ENCODE measurements at regions not wholly inside any gene's neighbourhood (a gene's known extent, or its start where the extent isn't known, plus 50 kb on each side); places are given as distances from the start of the nearest gene placed in this dataset.

DNA sequence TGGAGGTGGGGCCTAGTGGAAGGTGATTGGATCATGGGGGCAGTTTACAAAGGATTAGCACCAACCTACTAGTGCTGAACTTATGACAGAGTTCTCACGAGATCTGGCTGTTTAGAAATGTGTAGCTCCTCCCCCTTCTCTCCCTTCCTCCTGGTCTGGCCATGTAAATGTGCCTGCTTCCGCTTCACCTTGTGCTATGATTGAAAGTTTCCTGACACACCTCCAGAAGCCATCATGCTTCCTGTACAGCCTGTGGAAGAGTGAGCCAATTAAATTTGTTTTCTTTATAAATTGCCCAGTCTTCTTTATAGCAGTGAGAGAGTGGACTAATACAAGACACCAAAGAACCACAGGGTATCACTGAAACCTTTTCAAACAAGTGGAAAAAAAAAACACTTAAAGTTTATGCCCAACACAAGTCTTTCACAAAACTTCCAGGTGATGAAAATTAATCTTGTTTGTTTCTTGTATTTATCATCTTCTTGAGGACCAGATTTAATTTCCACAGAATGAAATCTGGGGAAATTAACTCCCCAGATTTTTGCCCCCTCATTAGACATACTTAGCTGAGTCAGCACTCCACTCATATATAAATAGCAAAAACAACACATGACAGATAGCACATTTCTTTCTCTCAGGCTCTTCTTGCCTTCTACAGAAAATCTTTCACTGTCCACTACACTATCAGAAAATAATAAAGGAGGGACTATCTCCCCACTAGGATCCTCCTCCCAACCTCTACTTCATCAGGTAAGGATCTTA is 847.2 kb downstream of the TUSC7 start:
- no peak for DNase-seq (ENCODE audit: low read depth in 2 of 2)

DNA sequence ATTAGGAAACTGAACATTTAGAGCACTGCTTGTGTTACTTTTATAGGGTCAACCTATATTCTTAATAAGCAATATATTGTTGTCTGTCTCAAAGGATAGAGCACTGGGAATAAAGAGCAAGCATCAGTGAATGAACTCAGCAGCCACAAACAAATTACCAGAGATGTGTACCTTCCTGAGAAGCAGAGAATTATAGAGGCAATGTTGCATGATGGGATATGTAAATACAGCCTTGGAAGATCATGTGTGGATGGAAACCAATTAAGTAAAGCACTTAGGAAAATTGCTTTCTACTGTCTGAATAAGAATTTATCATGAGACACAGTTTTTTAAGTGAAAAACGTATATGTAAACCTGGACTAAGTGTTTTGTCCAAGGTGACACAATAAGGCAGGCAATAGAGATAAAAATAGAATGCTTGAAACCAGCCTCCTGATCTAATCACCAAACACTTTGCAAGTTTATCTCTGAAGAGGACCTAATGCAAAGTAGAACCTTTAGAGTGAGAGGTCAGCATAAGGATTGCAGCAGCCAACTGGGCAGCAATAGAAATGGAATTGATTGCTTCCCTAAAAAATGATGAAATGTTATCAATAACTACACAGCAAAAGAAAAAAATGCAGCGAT is 848.0 kb downstream of the TUSC7 start:
- DNase-seq (ENCODE audit: low read depth in 2 of 2), result no peak

DNA sequence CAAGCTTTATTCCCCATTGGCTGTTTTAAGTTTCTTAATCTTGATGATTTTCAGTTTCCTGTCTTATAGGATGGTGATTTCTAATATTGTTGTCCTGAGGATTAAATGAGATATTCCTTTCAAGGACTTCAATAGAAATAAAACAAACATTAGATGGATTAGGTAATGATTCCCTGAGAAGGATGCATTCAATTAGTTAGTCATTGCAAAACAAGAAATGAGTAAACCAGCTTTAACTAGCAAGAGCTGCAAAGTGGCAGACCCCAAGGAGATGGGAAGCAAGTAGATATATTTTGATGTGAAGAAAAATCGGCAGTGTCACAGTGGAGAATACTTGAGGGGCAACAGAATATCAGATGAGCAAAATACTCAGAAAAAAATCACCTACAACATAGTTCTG is 849.1 kb downstream of the TUSC7 start:
- no peak for DNase-seq (ENCODE audit: low read depth in 2 of 2)

DNA sequence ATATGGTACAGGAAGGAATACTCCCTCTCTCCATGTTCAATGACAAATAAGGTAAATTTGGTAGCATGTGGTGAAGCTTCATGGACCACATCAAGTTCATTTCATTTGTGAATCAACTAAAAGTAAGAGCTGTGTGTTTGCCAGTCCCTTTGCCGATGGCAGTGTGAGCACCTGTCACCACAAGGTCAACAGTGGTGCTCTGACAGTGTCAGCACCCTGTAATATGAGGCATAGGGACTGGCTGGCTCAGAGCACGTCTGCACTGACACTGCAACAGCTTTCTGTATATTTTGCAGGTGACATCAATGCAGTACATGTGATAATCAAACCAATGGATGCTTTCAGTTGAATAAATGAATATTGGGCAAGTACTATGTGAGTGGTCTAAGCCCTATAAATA is 852.4 kb downstream of the TUSC7 start:
- DNase-seq (ENCODE audit: low read depth in 2 of 2), result no peak

DNA sequence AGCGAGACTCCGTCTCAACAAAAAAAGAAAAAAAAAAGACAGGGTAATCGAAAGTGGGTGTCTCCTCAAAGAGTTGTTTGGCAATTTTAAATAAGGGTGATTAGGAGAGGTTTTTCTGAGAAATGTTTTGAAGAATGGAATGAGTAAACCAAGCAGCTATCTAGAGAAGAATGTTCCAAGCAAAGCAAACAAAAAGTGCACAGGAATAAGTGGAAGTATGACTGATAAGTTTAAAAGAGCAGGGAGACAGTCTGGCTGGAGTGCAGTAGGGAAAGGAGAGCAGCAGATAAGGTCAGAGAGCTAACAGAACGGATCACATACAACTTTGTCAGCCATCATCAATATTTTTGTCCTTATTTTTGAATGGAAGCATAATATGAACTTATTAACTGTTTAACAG is 853.5 kb downstream of the TUSC7 start:
- no peak for DNase-seq (ENCODE audit: low read depth in 2 of 2)

DNA sequence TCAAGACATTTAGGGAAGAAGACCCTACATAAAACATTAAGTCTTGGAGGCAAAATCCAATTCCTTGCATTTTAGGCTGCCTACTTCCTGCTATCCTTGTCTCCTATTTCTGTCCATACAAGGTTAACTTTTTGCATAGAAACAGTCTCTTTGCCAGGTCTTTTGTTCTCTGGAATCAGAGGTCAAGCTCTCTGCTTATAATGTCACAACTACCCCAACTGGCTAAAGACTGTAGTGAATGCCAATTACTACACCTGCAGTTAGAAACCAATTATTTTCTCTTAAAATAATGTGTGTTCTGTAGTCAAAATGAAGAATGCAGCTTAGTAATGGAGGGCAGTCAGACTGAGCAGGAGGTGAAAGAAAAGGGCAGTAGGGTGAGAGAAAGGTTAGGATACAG is 856.2 kb downstream of the TUSC7 start:
- no peak for DNase-seq (ENCODE audit: low read depth in 2 of 2)

DNA sequence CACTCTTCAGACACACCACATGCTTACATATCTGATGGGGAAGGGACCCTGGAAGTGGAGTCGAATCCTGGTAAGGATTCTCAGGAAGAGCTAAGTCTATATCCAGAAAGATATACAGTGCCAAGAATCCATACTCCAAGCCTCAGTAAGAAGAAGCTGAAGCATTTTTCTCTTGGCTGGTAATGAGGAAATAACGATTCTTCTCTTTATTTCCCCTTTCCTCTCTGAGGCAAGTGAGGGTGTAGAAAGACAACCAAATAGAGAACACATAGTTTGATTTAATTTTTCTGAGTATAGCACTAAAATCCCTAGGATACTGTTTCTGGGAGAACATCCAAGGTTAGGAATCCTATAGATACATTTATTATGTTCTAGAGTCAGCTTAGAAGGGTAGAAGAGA is 857.3 kb downstream of the TUSC7 start:
- DNase-seq (ENCODE audit: low read depth in 2 of 2), result no peak

DNA sequence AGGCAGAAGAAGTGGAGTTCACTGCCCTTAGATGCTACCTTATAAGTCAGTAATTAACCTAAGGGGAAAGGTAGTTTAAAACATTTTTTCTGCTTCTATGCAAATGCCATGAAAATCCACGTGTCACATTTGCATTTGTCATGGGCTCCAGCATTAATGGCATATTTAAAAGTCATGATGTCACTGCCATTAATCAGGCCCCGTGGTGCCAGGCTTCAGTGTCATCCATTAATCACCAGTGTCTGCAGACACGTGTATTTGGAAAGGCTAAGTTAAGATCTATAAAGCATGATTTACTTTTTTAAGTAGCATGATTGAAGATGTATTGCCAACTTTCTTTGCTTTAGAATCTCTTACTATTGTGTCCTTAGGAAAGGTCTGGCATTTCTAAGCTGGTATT is 857.8 kb downstream of the TUSC7 start:
- DNase-seq (ENCODE audit: low read depth in 2 of 2), result no peak

DNA sequence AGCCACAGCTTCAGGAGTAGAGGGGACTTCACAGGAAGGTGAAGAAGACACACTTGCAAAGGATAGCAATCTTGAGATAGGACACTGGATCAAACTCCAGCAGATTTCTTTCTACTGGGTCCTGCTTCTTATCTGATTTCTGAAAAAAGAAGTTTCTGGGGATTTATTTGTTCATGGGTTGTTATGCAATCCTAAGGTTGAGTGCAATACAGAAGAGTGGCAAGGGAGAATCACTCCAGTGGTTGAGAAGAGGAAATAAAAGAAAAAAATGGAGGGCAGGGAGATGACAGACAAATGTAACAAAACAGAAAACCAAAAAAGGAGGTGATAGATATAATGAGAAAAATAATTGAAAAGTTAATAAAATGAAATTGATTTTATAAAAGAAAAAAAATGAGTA is 858.3 kb downstream of the TUSC7 start:
- DNase-seq (ENCODE audit: low read depth in 2 of 2), result no peak

DNA sequence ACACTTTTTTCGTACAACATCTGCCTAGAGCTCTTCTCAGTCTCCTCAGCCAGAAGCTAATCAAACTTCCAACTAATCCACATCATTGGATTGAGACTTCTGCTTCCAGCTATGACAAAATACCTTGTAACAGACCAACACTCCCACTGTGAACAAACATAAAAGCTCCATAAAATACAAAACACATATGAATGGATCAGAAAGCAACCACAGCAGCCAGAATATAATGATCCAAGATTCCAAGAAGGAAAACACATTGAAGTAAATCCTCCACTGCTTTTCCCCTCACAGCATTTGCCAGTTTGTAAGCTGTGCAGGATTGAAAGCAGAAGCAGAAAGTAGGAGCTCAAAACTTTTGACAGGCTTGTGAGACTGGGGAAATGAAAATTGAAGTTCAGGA is 863.2 kb downstream of the TUSC7 start:
- DNase-seq (ENCODE audit: low read depth in 2 of 2), result no peak

DNA sequence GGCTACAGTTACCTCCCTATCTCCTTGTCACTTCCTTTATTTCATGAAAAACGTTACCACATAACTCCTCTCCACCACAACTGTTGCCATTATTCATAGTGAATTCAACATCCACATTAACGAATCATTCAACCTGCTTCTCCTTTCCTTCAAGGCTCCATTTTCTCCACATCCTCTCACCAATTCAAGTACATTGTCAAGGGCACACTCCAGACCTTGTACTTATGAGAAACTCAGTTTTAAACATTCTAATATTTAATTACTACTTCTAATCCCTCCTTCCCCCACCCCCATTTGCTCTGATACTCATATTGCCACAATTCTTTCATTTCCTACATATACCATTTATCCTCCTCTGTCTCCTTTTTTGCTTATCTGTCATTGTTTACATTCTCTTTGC is 871.2 kb downstream of the TUSC7 start:
- DNase-seq (ENCODE audit: low read depth in 2 of 2), result no peak

DNA sequence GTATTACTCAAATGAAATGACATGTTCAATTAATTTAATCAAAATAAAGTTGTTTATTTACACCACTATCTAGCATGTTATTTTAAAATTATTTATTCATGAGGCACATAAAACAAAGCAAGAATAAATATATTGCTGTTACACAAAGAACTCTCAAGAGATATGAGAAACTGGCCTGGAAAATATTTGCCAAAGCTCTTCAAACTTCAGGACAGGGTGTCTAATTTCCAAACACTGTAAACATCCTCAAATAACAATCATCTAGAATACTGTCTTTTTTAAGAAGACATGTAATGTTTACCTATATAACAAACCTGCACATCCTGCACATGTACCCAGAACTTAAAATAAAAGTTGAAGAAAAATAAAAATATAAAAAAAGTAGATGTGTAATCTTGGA is 876.6 kb downstream of the TUSC7 start:
- no peak for DNase-seq (ENCODE audit: low read depth in 2 of 2)

DNA sequence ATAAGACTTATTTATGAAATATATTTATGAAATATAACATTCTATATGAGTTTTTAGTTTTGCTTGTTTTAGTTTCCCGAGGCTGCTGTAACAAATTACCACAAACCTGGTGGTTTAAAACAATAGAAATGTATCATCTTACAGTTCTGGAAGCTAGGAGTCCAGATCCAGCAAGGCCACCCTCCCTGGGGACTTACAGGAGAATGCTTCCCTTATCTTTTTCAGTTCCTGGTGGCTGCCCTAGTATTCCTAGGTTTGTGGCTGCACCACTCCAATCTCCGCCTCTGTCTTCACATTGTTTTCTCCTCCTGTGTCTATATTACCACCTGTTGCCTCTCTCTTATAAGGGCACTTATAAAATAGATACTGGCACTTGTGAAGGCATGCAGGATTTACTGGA is 877.8 kb downstream of the TUSC7 start:
- DNase-seq (ENCODE audit: low read depth in 2 of 2), result no peak

DNA sequence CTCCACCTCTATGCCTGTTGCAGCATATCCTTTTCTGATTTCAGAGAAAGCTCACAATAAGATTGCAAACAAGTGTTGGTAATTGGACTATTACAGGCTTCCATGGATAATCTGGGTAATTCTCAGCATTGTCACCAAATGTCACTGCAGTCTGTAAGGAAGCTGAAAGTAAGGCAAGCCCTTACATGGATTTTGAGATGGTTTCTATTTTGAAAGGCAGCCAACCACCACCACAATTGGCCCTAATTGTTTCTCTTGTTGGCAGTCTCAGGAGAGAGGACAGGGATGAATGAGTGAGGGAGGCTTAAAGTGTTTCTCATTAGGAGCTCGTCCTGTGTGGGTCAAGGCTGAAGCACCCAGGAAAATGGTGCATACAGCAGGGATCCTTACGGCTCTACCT is 879.9 kb downstream of the TUSC7 start:
- DNase-seq (ENCODE audit: low read depth in 2 of 2), result no peak

DNA sequence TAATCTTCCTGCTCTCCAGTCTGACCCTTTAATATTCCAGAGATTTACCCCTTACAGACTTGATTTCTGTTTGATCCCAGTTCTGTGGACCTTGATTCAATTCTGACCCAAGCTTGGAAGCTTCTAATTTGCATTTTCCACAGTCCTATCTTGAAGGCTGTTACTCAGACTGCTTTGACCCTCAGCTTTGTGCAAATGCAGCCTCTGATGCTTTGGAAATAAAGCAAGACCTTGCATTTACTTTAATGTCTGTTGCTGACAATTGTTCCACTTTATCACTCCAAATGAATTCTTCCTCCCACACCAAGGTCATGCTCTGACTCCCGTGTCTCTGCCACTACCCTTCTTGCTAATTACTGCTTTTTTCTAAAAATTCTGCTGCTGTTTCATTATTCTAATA is 886.0 kb downstream of the TUSC7 start:
- no peak for DNase-seq (ENCODE audit: low read depth in 2 of 2)

DNA sequence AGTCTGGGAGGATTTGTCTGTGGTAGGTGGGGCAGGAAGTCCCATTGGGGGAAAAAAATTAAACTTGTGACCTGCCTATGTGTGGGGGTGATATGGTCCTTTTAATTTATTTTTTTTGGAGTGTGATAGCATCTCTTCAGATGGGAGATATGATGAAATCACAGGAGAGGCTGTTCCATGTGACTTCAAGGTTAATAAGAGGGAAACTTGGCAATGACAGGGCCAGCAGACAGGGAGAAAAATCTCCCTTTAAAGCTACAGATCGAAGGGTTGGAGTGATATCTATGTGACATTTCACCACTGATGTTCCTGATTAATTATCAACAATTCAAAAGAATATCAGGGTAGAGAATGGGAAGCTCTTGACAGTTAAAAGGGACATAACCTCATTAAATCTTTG is 886.9 kb downstream of the TUSC7 start:
- no peak for DNase-seq (ENCODE audit: low read depth in 2 of 2)

DNA sequence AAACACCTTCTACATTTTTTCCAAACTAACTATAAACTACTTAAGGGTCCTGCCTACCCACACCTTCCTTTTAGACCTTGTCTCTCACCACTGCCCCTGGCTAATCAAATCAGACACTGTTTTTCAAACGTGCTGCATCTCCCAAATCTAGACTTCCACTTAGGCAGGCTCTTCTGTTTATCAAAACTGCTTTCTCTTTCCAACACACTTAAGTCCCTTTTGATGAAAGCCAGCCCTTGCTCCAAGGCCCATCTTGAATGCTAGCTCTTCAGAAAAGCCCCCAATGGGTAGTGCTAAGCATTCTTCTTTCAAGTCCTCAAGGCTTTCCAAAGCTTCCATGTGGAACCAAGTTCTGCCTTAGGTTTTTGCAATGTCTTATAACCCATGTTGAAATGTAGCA is 888.3 kb downstream of the TUSC7 start:
- no peak for DNase-seq (ENCODE audit: low read depth in 2 of 2)

DNA sequence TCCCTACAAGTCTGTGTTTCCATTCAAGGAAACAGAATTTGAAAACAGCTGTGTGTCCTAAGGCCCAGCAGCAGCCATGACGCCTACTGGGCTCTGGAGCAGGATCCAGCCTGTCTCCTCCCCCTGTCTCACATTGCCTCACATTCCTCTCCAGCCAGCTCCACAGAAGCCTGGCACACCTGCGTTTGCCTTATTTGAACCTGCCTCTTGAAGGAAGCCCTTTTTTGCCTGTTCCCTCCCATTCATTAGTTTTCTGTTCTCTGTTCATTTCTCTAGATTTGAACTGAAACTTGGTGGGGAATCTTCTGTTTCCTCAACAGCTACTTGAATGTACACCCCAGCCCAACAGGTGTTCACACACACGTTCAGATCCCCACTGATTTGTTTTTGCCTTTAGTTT is 890.5 kb downstream of the TUSC7 start:
- no peak for DNase-seq (ENCODE audit: low read depth in 2 of 2)

DNA sequence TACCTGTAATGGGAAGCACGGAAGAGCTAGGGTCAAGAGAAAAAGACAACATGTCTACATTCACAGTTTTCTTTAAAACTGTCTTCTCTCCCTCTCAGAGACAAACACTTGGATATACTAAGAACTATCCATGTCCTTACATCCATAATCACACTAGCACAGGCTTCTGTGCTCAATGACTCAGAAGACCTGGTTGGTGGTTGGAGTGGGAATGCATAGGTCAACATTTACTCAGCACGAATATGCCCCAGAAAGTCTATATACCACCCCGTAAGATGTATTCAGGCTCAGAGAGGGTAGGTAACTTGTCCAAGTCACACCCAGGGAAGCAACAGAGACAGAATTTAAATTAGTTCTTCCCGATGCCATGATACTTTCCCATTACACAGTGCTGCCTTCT is 891.1 kb downstream of the TUSC7 start:
- DNase-seq (ENCODE audit: low read depth in 2 of 2), result no peak

DNA sequence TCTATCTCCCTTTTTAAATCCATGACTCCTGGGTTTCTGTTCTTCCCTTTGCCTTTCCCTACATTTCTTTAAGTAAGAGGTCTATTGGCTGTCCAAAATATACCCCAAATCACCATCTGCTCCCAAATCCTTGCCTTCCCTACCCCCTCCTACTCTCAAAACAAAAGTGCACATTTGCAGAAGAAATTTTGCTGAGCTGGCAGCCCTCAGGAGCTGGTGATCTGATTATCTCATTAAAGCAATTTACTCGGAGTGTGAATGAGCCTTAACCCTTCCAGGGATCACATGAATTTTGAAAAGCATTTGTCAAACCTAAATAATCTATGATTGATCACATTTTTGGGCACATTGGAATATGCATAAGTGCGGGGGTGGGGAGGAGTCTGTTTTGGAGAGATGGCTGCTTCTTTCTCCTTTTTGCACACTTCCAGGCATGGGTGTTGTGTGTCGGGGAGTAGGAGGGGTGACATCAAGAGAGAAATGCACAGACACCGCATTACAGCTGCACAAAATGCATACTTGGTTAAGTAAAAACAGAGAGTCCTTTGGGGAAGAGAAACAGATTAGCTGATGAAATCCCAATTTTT is 892.6 kb downstream of the TUSC7 start:
- DNase-seq (ENCODE audit: low read depth in 2 of 2), result no peak

DNA sequence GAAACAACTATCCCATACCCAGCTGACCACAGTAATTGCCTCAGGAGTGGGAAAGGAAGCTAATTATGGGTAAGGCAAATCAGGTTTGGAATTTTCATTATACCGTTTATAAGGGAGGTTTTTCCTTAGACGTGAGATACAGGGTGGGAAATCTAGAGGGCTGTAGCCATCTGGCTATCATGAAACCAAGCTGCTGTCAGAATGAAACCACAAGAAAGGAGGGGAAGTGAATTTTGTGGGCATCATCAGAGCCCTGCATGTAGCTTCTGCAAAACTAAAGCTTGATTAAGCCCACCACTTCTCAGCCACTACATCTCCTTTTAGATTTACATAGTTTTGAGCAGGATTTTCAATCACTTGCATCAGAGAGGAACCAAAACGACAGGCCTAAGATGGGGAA is 893.5 kb downstream of the TUSC7 start:
- no peak for DNase-seq (ENCODE audit: low read depth in 2 of 2)

DNA sequence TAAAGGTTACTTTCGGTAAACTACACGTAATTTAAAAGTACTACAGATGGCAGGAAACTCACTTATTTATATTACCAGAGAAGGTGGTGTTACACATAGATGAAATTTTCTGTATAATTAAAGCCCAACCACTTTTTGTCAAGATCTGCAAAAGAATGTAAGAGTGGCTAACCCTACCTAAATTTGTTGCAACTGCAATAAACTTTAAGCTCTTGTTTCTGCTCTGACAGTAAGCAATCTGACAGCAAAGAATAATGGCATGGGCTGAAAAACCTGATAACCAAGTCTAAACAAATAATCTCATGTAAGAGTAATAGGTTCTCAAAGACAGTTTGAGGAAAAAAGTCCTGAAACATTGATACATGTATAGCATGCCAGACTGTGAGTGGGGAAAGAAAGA is 897.3 kb downstream of the TUSC7 start:
- DNase-seq (ENCODE audit: low read depth in 2 of 2), result no peak

DNA sequence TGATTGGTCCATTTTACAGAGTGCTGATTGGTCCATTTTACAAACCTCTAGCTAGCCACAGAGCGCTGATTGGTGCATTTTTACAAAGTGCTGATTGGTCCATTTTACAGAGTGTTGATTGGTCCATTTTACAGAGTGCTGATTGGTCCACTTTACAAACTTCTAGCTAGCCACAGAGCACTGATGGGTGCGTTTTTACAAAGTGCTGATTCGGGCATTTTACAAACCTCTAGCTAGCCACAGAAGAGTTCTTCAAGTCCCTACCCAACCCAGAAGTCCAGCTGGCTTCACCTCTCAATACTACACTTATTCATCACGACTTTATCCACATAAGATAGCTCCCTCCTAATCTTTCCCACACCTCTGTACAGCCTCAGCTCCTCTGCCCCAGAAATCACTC is 899.8 kb downstream of the TUSC7 start:
- DNase-seq (ENCODE audit: low read depth in 2 of 2), result no peak

DNA sequence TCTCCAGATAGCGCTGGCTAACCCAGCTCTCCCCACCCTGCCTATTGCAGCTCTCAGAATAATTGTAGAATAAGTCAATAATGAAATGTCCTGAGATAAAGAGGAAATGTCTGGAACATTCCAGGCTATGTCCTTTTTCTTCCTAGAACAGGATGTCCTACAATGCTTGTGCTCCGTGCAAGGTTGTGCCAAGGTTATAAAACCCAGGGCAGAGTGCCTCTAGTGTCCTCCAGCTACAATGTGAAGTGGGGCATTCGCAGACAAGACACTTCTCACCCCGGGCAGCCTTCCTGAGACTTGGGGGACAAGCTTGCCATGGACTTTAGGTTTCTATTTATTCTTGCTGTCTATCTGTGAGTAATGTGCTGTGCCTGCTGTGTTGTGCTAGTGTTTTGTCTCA is 900.6 kb downstream of the TUSC7 start:
- DNase-seq (ENCODE audit: low read depth in 2 of 2), result no peak
